T-cell (primary cell): ENCODE measurements at regions not wholly inside any gene's neighbourhood (a gene's known extent, or its start where the extent isn't known, plus 50 kb on each side); places are given as distances from the start of the nearest gene placed in this dataset.

Experiments
- ATAC-seq, 4 experiments: fragments of 200-7000 bp in 3 of 4; fragments of 150-1000 bp in 1 of 4; cut with Tn5 transposase; replicated peaks in 1 of 4; 1 replicate in 3 of 4; 2 replicates in 1 of 4; pipeline ENCODE4 v1.10.0; 2021; ENCODE audit warnings: moderate library complexity in 3 of 4, mild to moderate bottlenecking in 2 of 4, moderate number of reproducible peaks in 1 of 4
- CTCF ChIA-PET, 2 donors: fragments of 300-600 bp; sonication (Branson Sonifier 250); formaldehyde crosslinking; loops; one replicate each; lab custom pipeline; 2022; ENCODE audit warnings: antibody characterized with exemption in 2 of 2; lab: Charles Lee
- POLR2A ChIA-PET, 2 donors: fragments of 300-600 bp; sonication (Branson Sonifier 250); formaldehyde crosslinking; loops; one replicate each; lab custom pipeline; 2022; ENCODE audit warnings: antibody characterized with exemption in 2 of 2; lab: Charles Lee
- DNase-seq, 35 experiments: peaks; one replicate each; pipeline versions ENCODE4 v3.0.0 to v3.0.0-alpha.2; 2013 to 2023
- H3K27ac ChIP-seq: one replicate; pipeline ENCODE4 v1.5.1; 2013; ENCODE audit warnings: low read length
- H3K27me3 ChIP-seq, 2 experiments: replicated peaks in 1 of 2; 1 replicate in 1 of 2; 2 replicates in 1 of 2; pipeline versions ENCODE4 v1.6.1 to v1.7.0; 2013; ENCODE audit warnings: low read length in 1 of 2, mixed read lengths in 1 of 2; ENCODE audit not compliant: control insufficient read depth in 2 of 2, insufficient read depth in 2 of 2; ENCODE audit errors: extremely low read depth in 1 of 2
- H3K36me3 ChIP-seq, 2 donors: 1 replicate in 1 of 2; 2 replicates in 1 of 2; pipeline versions ENCODE4 v1.6.1 to v1.7.0; 2013; ENCODE audit warnings: low read length in 1 of 2; ENCODE audit not compliant: control insufficient read depth in 2 of 2, insufficient read depth in 1 of 2; ENCODE audit errors: extremely low read depth in 1 of 2
- H3K4me1 ChIP-seq, 2 experiments: 1 replicate in 1 of 2; 2 replicates in 1 of 2; pipeline versions ENCODE4 v1.6.1 to v1.7.0; 2013; ENCODE audit warnings: low read length in 2 of 2, mixed read lengths in 1 of 2; ENCODE audit not compliant: insufficient read depth in 2 of 2, control insufficient read depth in 1 of 2; ENCODE audit errors: extremely low read depth in 1 of 2
- H3K4me3 ChIP-seq, 2 donors: 1 replicate in 1 of 2; 2 replicates in 1 of 2; pipeline versions ENCODE4 v1.5.1 to v1.7.0; 2013; ENCODE audit warnings: mild to moderate bottlenecking in 2 of 2, low read length in 1 of 2, moderate library complexity in 1 of 2; ENCODE audit not compliant: control insufficient read depth in 1 of 2; ENCODE audit errors: extremely low read depth in 1 of 2
- H3K9me3 ChIP-seq: 2 replicates; pipeline ENCODE4 v1.7.0; 2013
- H3K27ac Mint-ChIP-seq, 2 donors: one replicate each; pipeline ENCODE4 v1.8.0; 2020 to 2021; ENCODE audit warnings: mild to moderate bottlenecking in 2 of 2, mixed read lengths in 2 of 2
- H3K27me3 Mint-ChIP-seq, 2 donors: one replicate each; pipeline ENCODE4 v1.8.0; 2021 to 2022; ENCODE audit warnings: mixed read lengths in 2 of 2
- H3K36me3 Mint-ChIP-seq: one replicate; pipeline ENCODE4 v1.8.0; 2021; ENCODE audit warnings: mixed read lengths
- H3K4me1 Mint-ChIP-seq, 3 donors: one replicate each; pipeline ENCODE4 v1.8.0; 2020 to 2022; ENCODE audit warnings: mixed read lengths in 3 of 3, mild to moderate bottlenecking in 1 of 3
- H3K4me3 Mint-ChIP-seq, 3 donors: one replicate each; pipeline ENCODE4 v1.8.0; 2020 to 2022; ENCODE audit warnings: mild to moderate bottlenecking in 3 of 3, mixed read lengths in 3 of 3, moderate library complexity in 3 of 3
- H3K9me3 Mint-ChIP-seq, 3 donors: one replicate each; pipeline ENCODE4 v1.8.0; 2020 to 2022; ENCODE audit warnings: mixed read lengths in 3 of 3
- WGBS: methylation state at CpG from one replicate; pipeline ENCODE4 v1.1.5; 2013; ENCODE audit warnings: missing lambda C conversion rate; ENCODE audit not compliant: insufficient coverage; 5-methylcytosine and 5-hydroxymethylcytosine counted together

DNA sequence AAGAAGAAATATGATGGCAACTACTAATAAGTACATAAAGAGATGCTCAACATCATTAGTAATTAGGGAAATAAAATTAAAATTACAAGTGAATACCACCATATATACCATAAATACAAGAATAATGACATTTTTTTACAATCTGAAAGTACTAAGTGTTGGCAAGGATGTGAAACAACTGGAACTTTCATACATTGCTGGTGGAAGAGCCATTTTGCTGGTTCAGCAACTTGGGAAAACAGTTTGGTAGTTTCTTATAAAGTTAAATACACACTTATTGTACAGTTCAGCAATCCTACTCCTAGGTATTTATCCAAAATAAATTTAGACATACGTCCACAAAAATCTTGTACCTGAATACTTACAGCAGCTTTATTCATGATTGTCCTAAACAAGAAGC lies 192.9 kb downstream of the CARTPT start:
- no peaks in the 10 kb centered on the region for H3K36me3 ChIP-seq
- Mint-ChIP-seq H3K36me3 (no peaks in the 10 kb centered on the region), H3K27ac (no peak overlapping the region), H3K9me3 (peaks cover 0 to 6% (median under 1%) of the 10 kb centered on the region in 3 donors), H3K27me3 (peaks cover 9 to 12% of the 10 kb centered on the region in 2 donors), H3K4me1 (no peaks in the 10 kb centered on the region), H3K4me3 (no peak overlapping the region)
- no CpG with 5 or more reads among the region's 1 CpG for WGBS
- ATAC-seq, result no peak
- POLR2A ChIA-PET, result no interaction called here
- H3K27me3 ChIP-seq, result peaks cover 0 to 7% of the 10 kb centered on the region in 2 experiments
- no peak overlapping the region for H3K4me3 ChIP-seq
- H3K27ac ChIP-seq, result no peak overlapping the region
- no peak for DNase-seq
- H3K4me1 ChIP-seq, result no peaks in the 10 kb centered on the region
- CTCF ChIA-PET, result no interaction called here
- no peaks in the 10 kb centered on the region for H3K9me3 ChIP-seq

DNA sequence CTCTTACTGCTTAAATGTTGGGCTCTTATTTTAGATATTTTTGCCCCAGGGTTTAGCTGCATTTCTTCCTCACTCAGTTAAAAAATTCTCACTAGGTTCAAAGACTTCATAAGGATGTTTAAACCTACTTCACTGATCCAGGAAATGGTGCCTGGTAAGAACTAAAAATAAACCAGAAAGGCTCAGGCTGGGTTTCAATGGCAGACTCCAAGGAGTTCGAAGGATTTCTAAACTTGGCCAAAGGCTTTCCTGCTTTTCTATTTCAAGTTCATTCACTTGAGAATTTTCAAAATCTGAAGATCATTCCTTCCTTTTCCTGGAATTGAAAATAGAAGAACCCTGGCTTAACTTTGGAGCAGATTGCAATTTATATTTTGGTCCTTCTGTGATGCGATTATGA lies 193.0 kb upstream of the MAP1B start:
- Mint-ChIP-seq H3K27ac (no peak overlapping the region), H3K4me3 (no peak overlapping the region), H3K4me1 (no peaks in the 10 kb centered on the region), H3K36me3 (no peaks in the 10 kb centered on the region), H3K27me3 (peaks cover 8 to 12% of the 10 kb centered on the region in 2 donors), H3K9me3 (peaks cover 5 to 15% (median 12%) of the 10 kb centered on the region in 3 donors)
- ChIA-PET CTCF (no interaction called here), POLR2A (no interaction called here)
- H3K4me3 ChIP-seq, result no peak overlapping the region
- no peak for ATAC-seq
- no peaks in the 10 kb centered on the region for H3K4me1 ChIP-seq
- no peaks in the 10 kb centered on the region for H3K9me3 ChIP-seq
- H3K27ac ChIP-seq, result no peak overlapping the region
- no peaks in the 10 kb centered on the region for H3K36me3 ChIP-seq
- no CpG with 5 or more reads among the region's 2 CpGs for WGBS
- DNase-seq, result no peak
- H3K27me3 ChIP-seq, result peaks cover 0 to 7% of the 10 kb centered on the region in 2 experiments

- ATAC-seq, result no peak
- CTCF ChIA-PET, result no interaction called here
Measured at GRCh38 chr5:71922584-71923106, 184.6 kb upstream of the MAP1B start.

GRCh38 chr5:71923755-71924154 lies 183.5 kb upstream of the MAP1B start:
- DNase-seq (no peak), ATAC-seq (no peak)
- Mint-ChIP-seq H3K36me3 (no peaks in the 10 kb centered on the region), H3K4me3 (no peak overlapping the region), H3K9me3 (peaks cover 9 to 10% (median 9%) of the 10 kb centered on the region in 3 donors), H3K4me1 (no peaks in the 10 kb centered on the region), H3K27ac (no peak overlapping the region), H3K27me3 (peaks cover 11 to 16% of the 10 kb centered on the region in 2 donors)
- no peak overlapping the region for H3K4me3 ChIP-seq
- WGBS, result no CpG with 5 or more reads among the region's 2 CpGs
- ChIA-PET CTCF (no interaction called here), POLR2A (no interaction called here)
- no peaks in the 10 kb centered on the region for H3K9me3 ChIP-seq
- H3K4me1 ChIP-seq, result no peaks in the 10 kb centered on the region
- peaks cover 0 to 2% of the 10 kb centered on the region in 2 experiments for H3K27me3 ChIP-seq
- no peak overlapping the region for H3K27ac ChIP-seq
- no peaks in the 10 kb centered on the region for H3K36me3 ChIP-seq

More at GRCh38 chr5:71922584-71923106, 184.6 kb upstream of the MAP1B start:
- Histone ChIP-seq H3K4me3 (no peak overlapping the region), H3K27me3 (peaks cover 0 to 2% of the 10 kb centered on the region in 2 experiments), H3K9me3 (no peaks in the 10 kb centered on the region), H3K36me3 (no peaks in the 10 kb centered on the region), H3K27ac (no peak overlapping the region), H3K4me1 (no peaks in the 10 kb centered on the region)
- no peaks in the 10 kb centered on the region for H3K4me1 Mint-ChIP-seq
- POLR2A ChIA-PET, result no interaction called here
- no peak for DNase-seq
- H3K27me3 Mint-ChIP-seq, result peaks cover 11 to 15% of the 10 kb centered on the region in 2 donors
- no peak overlapping the region for H3K27ac Mint-ChIP-seq
- peaks cover 10 to 14% (median 12%) of the 10 kb centered on the region in 3 donors for H3K9me3 Mint-ChIP-seq
- H3K4me3 Mint-ChIP-seq, result no peak overlapping the region
- H3K36me3 Mint-ChIP-seq, result no peaks in the 10 kb centered on the region

GRCh38 chr5:71924325-71924724 lies 182.9 kb upstream of the MAP1B start:
- CTCF ChIA-PET, result no interaction called here
- H3K9me3 Mint-ChIP-seq, result peaks cover 9 to 10% (median 9%) of the 10 kb centered on the region in 3 donors
- no peak for DNase-seq
- Histone ChIP-seq H3K4me3 (no peak overlapping the region), H3K27ac (no peak overlapping the region), H3K27me3 (peaks cover 0 to 2% of the 10 kb centered on the region in 2 experiments), H3K36me3 (no peaks in the 10 kb centered on the region), H3K9me3 (no peaks in the 10 kb centered on the region), H3K4me1 (no peaks in the 10 kb centered on the region)
- POLR2A ChIA-PET, result no interaction called here
- H3K27me3 Mint-ChIP-seq, result peaks cover 11 to 16% of the 10 kb centered on the region in 2 donors
- no peak for ATAC-seq
- H3K36me3 Mint-ChIP-seq, result no peaks in the 10 kb centered on the region
- no peaks in the 10 kb centered on the region for H3K4me1 Mint-ChIP-seq
- no peak overlapping the region for H3K4me3 Mint-ChIP-seq
- no peak overlapping the region for H3K27ac Mint-ChIP-seq

DNA sequence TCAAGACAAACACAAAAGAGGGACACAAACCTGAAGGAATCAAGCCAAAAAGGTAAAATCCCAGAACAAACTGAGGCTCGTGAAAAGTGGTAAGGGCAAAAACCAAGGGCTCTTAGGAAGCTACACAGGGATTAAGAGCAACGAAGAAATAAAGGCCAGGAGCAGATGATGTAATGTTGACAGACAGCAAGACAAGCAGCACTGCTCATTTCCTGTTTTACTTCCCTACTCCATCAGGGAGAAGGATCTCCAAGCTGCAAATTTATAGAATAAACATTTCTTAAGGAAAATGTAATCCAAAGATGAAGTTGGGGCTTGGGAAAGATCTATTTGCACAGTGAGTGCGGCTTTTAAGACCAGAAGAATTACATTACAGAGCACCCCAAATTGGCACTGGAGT lies 182.3 kb upstream of the MAP1B start:
- Histone ChIP-seq H3K9me3 (no peaks in the 10 kb centered on the region), H3K27me3 (peaks cover 0 to 2% of the 10 kb centered on the region in 2 experiments), H3K36me3 (no peaks in the 10 kb centered on the region), H3K27ac (no peak overlapping the region), H3K4me3 (no peak overlapping the region), H3K4me1 (no peaks in the 10 kb centered on the region)
- Mint-ChIP-seq H3K4me3 (no peak overlapping the region), H3K36me3 (no peaks in the 10 kb centered on the region), H3K9me3 (peaks cover 9 to 10% (median 9%) of the 10 kb centered on the region in 3 donors), H3K27me3 (peaks cover 11 to 16% of the 10 kb centered on the region in 2 donors), H3K27ac (no peak overlapping the region), H3K4me1 (no peaks in the 10 kb centered on the region)
- DNase-seq, result no peak
- POLR2A ChIA-PET, result no interaction called here
- CTCF ChIA-PET, result no interaction called here
- no peak for ATAC-seq
- WGBS, result no CpG with 5 or more reads among the region's 3 CpGs

DNA sequence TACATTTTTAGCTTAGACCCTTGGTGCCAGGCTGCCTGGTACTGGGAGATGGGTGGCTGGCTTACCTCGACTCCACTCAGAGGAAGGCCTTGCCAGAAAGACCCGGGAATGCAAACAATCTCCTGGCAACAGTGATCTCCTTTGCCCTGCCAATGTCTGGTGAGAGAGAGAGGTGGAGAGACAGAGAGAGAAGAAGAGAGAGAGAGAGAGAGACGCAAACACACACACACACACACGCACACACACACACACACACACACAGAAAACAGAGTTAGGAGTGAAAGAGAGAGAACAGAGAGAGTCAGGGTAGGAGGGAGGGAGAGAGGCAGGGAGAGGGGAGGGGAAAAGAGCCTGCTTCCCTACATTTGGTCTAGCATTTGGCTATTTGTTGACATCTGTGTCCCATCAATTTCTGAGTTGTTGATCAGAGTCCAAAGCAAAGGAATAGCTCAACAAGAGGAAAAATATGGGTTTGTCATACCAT lies 181.6 kb upstream of the MAP1B start:
- Histone ChIP-seq H3K27me3 (peaks cover 0 to 2% of the 10 kb centered on the region in 2 experiments), H3K27ac (no peak overlapping the region), H3K4me3 (no peak overlapping the region), H3K36me3 (no peaks in the 10 kb centered on the region), H3K9me3 (no peaks in the 10 kb centered on the region), H3K4me1 (no peaks in the 10 kb centered on the region)
- H3K4me3 Mint-ChIP-seq, result no peak overlapping the region
- no peaks in the 10 kb centered on the region for H3K4me1 Mint-ChIP-seq
- peaks cover 9 to 10% (median 9%) of the 10 kb centered on the region in 3 donors for H3K9me3 Mint-ChIP-seq
- ATAC-seq (no peak), DNase-seq (no peak)
- H3K27me3 Mint-ChIP-seq, result peaks cover 11 to 16% of the 10 kb centered on the region in 2 donors
- no CpG with 5 or more reads among the region's 4 CpGs for whole genome bisulfite sequencing
- H3K36me3 Mint-ChIP-seq, result no peaks in the 10 kb centered on the region
- ChIA-PET CTCF (no interaction called here), POLR2A (no interaction called here)
- no peak overlapping the region for H3K27ac Mint-ChIP-seq
